HFF-Myc (cell line): ENCODE measurements at regions not wholly inside any gene's neighbourhood (a gene's known extent, or its start where the extent isn't known, plus 50 kb on each side); places are given as distances from the start of the nearest gene placed in this dataset.

Source experiments
- DNase-seq: peaks from one replicate; pipeline ENCODE4 v3.0.0-alpha.2; 2011; ENCODE audit warnings: low read depth; ENCODE audit errors: extremely low read depth
- H3K4me3 ChIP-seq: replicated peaks from 2 replicates; pipeline ENCODE4 v1.5.1; 2011; ENCODE audit warnings: low read depth, mild to moderate bottlenecking, control low read depth, low read length
- TF ChIP-seq, protein P1 (sequence below): IDR thresholded peaks from 2 replicates; pipeline ENCODE4 v1.5.1; 2012; ENCODE audit warnings: mild to moderate bottlenecking, low read depth, low read length, control low read depth; ENCODE audit errors: missing control alignments

DNA sequence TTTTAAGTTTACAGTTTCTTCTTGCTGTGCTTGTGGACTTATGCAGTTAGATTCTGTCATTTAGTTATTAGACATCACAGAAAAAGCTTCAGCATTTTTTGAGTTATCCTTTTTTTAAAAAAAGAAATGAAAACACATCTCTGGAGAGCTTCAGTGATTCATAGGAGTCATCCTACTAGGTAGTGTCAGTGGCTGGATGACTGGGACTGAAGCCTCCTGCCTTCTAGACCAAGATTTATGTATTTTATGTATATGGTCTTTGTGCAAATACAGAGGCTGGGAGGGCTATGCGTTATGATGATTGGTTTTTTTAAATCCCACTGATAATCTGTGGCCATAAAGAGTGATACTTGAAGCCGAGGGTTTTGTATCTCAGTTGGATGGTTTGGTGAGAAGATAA, 125.9 kb upstream of the JAG1 start:
- no peak overlapping the region for H3K4me3 ChIP-seq
- no peak for DNase-seq
- TF ChIP-seq, protein P1, sequence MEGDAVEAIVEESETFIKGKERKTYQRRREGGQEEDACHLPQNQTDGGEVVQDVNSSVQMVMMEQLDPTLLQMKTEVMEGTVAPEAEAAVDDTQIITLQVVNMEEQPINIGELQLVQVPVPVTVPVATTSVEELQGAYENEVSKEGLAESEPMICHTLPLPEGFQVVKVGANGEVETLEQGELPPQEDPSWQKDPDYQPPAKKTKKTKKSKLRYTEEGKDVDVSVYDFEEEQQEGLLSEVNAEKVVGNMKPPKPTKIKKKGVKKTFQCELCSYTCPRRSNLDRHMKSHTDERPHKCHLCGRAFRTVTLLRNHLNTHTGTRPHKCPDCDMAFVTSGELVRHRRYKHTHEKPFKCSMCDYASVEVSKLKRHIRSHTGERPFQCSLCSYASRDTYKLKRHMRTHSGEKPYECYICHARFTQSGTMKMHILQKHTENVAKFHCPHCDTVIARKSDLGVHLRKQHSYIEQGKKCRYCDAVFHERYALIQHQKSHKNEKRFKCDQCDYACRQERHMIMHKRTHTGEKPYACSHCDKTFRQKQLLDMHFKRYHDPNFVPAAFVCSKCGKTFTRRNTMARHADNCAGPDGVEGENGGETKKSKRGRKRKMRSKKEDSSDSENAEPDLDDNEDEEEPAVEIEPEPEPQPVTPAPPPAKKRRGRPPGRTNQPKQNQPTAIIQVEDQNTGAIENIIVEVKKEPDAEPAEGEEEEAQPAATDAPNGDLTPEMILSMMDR: no peak

DNA sequence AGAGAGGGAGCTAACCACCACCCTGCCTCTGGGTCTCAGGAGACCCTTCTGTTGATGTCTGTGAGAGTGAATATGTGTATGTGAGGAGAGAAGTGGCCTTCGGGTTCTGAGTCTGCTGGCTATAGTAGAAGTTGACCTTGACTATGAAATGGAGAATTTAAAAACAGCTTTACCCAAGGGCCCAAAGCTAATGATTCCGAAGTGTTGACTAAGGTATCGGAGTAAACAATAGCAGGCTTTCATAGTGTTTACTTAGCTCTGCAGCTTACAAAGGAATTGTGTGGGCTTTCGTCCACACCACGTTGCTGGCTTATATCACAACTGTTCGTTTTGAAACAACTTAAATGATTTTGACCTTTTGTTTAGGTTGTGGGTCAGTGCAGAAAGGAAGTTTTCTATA, 126.5 kb upstream of the JAG1 start:
- DNase-seq: no peak
- TF ChIP-seq, protein P1: no peak
- H3K4me3 ChIP-seq: no peak overlapping the region

DNA sequence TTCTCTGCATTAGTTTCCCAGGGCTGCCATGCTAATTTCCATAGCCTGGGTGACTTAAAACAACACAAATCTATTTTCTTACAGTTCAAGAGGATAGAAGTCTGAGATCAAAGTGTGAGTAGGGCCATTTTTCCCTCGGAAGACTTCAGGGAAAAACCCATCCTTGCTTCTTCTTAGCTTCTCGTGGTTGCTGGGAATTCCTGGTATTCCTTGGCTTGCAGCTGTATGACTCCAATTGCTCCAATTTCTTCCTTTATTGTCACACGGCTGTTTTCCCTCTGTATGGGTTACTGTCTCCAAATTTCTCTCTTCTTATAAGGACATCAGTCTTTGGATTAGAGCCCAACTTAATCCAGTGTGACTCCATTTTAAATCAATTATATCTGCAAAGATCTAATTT, 128.4 kb upstream of the JAG1 start:
- no peak for DNase-seq
- no peak overlapping the region for H3K4me3 ChIP-seq

DNA sequence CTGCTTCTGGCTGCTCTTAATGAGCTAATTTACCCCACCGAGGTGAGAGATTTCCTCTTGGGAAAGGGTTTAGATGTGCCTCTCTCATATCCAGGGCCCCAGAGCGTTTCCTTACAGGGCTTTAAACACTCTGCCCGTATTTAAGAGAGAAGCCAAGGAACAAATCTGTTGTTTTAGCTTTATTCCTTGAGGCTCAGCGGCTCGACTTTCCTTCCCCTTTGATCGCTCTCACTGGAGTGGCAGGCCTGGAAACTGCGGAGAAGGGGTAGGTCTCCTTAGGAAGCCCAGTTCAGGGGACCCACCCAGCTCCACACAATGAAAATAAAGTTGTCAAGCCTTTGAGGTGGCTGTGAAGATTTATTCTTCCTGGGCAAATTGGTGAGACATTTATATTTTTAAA, 132.0 kb upstream of the JAG1 start:
- H3K4me3 ChIP-seq: no peak overlapping the region
- TF ChIP-seq, protein P1: no peak
- no peak for DNase-seq

More for the DNA sequence above, 128.4 kb upstream of the JAG1 start:
- TF ChIP-seq, protein P1: no peak

DNA sequence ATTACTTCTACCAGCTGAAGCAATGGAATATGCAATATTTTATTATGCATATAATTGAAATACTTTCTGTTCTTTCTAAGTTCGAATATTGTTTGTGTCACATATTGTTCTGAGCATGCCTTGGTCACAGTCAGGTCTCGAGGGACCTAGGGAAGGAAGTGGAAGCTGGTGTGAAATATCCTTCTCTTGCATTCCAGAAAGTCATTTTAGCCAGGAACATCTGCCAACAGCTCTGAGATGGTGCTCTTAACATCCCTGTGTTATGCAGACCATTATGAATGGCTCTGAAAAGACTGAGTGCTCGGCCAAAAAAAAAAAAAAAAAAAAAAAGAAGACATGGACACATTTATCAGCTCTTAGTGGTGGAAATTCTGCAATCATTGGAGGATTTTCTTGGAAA, 132.7 kb upstream of the JAG1 start:
- no peak overlapping the region for H3K4me3 ChIP-seq
- no peak for DNase-seq
- TF ChIP-seq, protein P1: no peak

DNA sequence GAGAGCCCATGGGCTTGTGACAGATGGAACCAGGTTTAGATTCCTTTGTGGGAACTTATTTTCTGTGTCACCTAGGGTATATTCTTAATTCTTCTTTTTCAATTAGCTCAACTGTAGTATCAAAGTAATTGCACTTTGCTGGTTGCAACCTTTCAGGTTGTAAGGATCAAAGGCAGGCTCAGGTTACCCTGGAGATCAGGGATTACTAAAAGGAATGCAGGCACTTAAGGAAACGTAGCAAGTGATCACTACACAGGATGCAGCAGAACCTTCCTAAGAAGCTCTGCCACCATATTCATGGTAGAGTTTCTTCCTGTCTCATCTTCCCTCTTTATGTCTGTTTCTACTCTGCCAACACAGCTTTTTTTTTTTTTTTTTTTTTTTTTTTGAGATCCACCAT, 133.2 kb upstream of the JAG1 start:
- TF ChIP-seq, protein P1: no peak
- no peak for DNase-seq
- no peak overlapping the region for H3K4me3 ChIP-seq

DNA sequence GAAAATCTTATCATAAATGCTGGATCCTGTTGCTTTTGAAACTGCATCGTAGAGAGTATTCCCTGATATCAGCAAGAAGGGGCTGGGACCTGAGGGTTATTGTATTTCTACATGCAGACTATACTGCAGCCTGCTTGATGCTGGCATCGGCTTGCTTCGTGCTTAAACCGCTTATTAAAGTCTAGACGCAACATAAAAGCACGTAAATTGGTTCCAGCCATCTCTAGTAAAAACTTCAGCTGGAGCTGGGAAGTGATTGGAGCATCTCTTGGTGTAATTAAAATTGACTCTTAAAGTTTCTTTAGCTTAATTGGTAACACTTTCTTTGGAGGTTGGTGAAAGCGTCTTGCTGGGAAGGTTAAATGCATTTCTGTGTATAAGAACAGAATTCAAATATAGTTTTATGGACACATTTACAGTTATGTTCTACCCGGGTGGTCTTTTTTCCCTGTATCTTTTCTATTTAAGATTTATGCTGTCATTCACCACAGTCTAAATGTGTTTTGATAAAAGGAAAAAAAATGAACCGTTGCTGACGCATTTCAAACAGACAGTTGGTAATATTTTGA, 139.0 kb upstream of the JAG1 start:
- TF ChIP-seq, protein P1: no peak
- H3K4me3 ChIP-seq: no peak overlapping the region
- DNase-seq: peak; percentile 4
